GM12892 (cell line): ENCODE measurements at regions not wholly inside any gene's neighbourhood (a gene's known extent, or its start where the extent isn't known, plus 50 kb on each side); places are given as distances from the start of the nearest gene placed in this dataset.
"Not testable (repeated sequence)": the region's sequence is repeated elsewhere in the genome, so short reads cannot be mapped to it uniquely, and the experiment has no call there.

Source experiments
- DNase-seq: peaks from one replicate; pipeline ENCODE4 v3.0.0; 2011; ENCODE audit not compliant: insufficient read length
- FAIRE-seq: peaks from 2 replicates; lab custom pipeline; 2011; peaks lifted over from hg19 to GRCh38; lab: Jason Lieb, UNC
- POLR2A ChIP-seq: IDR thresholded peaks from 2 replicates; pipeline ENCODE4 v1.6.1; 2011; ENCODE audit warnings: low read depth, low read length, control low read depth
- POLR2AphosphoS5 ChIP-seq: IDR thresholded peaks from 2 replicates; pipeline ENCODE4 v1.6.1; 2011; ENCODE audit warnings: low read depth, low read length, control low read depth
- TAF1 ChIP-seq: IDR thresholded peaks from 2 replicates; pipeline ENCODE4 v1.6.1; 2011; ENCODE audit warnings: low read depth, mild to moderate bottlenecking, control low read depth, low read length, borderline replicate concordance

DNA sequence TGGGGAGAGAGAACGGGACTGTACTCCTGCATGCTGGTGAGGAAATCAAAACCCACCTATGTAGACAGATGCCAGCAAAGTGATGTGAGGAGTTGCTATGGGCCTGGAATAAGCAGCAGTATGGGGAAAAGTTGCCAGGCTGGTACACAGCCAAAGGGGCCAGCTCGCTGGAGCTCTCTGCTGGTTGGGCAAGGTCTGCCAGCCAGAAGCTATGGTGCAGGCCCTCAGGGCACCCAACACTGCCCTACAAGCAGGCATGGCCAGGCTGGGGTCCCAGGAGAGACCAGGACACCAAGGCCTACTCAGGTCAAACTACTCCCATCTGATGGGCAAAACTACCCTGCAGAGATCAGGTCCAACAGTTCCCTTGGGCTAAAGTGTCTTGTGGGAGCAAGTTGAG, 916.6 kb downstream of the IPMK start:
- TF ChIP-seq POLR2A: no peak
- TF ChIP-seq POLR2AphosphoS5: no peak
- no peak for TF ChIP-seq TAF1
- no peak for FAIRE-seq
- no peak for DNase-seq

DNA sequence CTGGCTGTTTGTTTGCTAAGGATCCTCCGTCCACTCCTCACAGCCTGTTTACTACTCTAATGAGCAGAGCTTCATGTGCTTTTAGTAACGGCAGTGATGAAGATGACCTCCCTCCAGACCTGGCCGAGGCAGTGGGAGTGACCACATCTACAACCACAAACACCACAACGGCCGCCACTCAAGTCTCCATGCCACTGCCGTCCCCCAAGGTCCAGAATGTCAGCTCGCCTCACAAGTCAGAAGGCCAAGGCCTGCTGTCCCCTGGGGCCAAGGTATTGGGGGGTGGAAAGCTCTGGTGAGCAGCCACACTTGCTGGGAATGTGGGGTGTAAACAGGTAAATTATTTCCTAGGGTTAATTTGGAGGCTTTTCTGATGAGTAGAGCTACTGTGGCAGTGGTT, 926.4 kb downstream of the IPMK start:
- FAIRE-seq: no peak
- TF ChIP-seq TAF1: no peak
- TF ChIP-seq POLR2AphosphoS5: no peak
- DNase-seq: no peak

DNA sequence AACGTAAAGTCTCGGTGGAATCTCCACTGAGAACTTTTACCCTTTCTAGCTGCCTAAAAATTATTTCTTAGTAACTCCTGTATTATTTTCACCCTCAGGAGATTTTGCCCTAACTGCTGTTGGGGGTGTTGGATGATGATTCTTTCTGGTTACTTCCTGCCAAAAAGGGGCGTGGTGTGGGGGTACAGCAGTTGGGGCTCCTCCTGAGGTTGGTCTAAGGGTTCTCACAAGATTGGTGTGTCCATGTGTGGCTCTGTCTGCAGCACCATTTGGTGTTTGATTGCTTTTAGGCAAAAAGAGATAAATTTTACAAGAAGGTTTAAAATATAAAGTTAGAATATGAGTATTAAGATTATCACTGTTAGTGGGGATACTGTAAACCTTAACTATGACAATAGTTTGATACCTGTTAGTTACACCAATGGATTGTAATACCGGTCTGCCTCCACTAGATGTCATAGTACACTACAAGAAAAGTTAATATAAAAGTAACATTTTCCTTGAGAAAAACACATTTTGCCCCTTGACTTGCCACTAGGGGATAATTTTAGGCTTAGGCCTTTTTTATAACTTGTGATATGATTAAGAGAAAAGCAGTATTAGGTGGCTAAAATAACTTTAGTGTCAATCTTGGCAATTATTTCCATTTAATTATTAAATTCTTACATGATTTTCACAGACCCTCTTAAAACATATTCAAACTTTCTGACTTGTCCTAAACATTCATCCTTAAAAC, 928.7 kb downstream of the IPMK start:
- FAIRE-seq (no peak), DNase-seq (no peak)
- TF ChIP-seq POLR2AphosphoS5 (no peak), TAF1 (no peak), POLR2A (no peak)

DNA sequence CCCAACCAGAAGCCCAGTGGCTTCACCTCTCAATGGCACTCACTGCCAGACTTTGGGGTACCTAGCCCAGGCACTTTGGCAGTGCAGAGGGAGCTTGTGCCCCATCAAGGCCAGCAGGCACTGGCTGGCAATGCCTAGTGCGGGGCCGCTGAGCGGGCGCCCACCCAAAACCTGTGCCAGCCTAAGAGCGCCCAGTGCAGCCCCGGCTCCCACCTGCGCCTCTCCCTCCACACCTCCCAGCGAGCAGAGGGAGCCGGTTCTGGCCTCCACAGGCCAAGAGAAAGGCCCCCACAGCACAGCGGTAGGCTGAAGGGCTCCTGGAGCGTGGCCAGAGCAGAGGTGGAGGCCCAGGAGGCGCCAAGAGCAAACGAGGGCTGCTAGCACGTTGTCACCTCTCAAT, 930.8 kb downstream of the IPMK start:
- DNase-seq (no peak), FAIRE-seq (no peak)
- no peak for TF ChIP-seq TAF1
- no peak for TF ChIP-seq POLR2A
- no peak for TF ChIP-seq POLR2AphosphoS5

DNA sequence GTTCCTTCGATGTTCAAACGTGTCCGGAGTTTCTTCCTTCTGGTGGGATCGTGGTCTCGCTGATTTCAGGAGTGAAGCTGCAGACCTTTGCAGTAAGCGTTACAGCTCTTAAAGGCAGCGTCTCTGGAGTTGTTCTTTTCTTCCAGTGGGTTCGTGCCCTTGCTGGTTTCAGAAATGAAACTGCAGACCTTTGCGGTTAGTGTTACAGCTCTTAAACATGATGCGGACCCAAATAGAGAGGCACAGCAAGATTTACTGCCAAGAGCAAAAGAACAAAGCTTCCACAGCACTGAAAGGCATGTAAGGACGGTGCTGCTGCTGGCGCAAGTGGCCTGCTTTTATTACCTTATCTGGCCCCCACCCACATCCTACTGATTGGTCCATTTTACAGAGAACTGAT, 931.4 kb downstream of the IPMK start:
- FAIRE-seq: no peak
- TF ChIP-seq TAF1 (no peak), POLR2A (no peak), POLR2AphosphoS5 (no peak)
- DNase-seq: no peak

DNA sequence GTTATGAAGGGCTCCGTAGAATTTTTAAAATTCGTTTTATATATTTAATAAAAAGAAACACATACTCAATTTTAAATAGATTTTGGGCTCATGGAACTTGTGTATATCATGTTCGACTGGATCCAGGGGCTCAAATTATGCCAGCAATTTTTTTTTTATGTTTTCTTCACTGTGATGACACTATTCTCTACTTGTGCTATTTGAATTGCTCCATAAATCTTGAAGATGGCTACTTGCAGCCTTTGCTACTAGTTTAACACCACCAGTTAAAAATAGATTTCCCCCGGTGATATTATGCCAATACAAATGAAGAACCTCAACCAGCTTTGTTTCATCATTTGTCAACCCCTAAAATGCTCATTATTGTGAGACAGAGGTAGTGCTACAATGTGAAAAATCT, 933.2 kb downstream of the IPMK start:
- no peak for DNase-seq
- TF ChIP-seq POLR2AphosphoS5: no peak
- TF ChIP-seq TAF1: no peak
- TF ChIP-seq POLR2A: no peak
- FAIRE-seq: no peak

DNA sequence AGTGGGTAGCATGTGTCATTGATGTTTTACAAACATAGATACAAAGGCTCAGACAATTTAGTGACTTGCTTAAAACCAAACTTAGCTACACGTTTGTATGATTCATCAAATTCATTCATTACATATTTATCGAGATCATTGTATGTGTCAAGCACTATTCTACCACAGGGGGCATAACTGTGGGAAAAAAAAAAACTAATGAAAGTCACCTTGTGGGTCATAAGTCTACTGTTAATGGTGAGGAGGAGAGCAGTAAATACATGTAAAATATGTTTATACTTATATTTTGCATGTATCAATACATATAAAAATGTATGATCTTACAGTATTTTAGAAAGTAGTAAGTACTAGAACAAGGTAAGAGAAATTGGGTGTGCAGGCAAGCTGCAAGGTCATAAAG, 933.8 kb downstream of the IPMK start:
- FAIRE-seq (no peak), DNase-seq (no peak)
- TF ChIP-seq POLR2A (no peak), TAF1 (no peak), POLR2AphosphoS5 (no peak)

DNA sequence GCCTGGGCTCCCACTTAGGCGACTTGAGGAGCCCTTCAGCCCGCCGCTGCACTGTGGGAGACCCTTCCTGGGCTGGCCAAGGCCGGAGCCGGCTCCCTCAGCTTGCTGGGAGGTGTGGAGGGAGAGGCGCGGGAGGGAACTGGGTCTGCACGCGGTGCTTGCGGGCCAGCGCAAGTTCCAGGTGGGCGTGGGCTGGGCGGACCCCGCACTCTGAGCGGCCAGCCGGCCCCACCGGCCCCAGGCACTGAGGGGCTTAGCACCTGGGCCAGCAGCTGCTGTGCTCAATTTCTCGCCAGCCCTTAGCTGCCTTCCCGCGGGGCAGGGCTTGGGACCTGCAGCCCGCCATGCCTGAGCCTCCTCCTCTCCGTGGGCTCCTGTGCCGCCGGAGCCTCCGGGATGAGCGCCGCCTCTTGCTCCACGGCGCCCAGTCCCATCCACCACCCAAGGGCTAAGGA, 946.3 kb downstream of the IPMK start:
- not testable (repeated sequence) for FAIRE-seq, DNase-seq

DNA sequence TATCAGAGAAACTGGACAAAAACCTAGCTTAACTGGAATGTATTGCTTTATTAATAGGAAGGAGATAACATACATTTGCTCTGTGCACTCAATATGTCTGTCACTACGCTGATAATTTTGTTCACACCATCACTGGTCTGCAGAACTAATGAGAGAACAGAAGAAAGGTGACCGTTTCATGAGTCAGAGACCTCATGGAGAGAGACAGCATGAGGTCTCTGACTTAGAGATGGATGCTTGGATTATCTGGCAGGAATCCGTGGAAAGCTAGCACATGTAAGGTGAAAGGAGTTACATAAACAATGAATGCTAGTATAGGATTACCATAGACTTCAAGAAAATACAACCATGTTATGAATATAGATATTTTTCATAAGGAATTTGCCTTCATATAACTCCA, 947.3 kb downstream of the IPMK start:
- DNase-seq (no peak), FAIRE-seq (no peak)
- TF ChIP-seq POLR2AphosphoS5 (no peak), POLR2A (no peak), TAF1 (no peak)

DNA sequence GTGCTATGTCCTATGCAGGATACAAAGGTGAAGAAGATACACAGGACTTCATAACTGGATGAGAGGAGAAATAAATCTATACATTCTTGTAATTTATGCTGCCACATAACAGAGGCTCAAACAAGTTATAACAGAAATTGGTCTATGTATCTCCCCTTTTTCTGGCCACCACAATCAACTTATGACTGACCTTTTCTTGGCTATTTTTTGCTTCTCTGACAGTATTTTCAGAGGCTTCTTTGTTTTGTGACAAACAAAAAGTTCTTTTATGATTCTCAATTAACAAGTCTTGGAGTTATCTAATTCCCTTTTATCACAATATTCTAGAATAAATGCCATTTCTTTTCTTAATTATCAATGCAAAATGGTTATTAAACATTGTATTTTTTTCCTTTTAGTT, 953.0 kb upstream of the ZWINT start:
- no peak for DNase-seq
- FAIRE-seq: no peak
- no peak for TF ChIP-seq POLR2A
- TF ChIP-seq TAF1: no peak
- no peak for TF ChIP-seq POLR2AphosphoS5

DNA sequence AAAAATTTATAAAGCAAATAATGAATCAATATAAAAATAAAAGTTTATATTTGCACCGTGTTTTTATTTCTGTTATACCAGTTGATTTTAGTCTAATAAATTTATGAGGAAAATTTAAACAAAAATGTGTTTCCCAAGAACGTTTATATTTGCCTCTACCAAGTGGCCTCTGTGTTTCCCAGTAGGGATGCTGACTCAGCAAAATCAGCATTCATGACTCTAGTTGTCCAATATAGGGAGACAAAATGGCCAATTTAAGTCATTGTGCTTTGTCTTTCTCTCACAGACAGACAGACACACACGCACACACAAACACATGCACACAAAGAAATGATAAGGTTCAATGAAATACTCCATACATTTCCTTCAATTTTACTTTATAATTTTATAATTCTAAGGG, 942.5 kb upstream of the ZWINT start:
- no peak for DNase-seq
- no peak for FAIRE-seq
- no peak for TF ChIP-seq POLR2A
- no peak for TF ChIP-seq POLR2AphosphoS5

DNA sequence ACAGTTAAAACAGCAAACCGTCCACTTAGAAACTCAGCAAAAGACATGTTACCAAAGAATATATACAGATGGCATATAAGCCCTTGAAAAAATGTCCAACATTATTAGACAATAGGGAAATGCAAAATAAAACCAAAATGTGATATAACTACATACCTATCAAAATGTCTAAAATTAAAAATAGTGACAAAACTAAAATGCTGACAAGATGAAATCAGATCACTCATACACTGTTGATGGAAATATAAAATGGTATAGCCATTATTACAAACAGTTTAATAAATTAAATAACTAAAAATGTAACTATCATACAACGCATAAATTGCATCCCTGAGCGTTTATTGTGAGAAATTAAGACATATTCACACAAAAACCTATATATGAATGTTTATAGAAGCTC, 939.7 kb upstream of the ZWINT start:
- DNase-seq (no peak), FAIRE-seq (no peak)
- TF ChIP-seq POLR2AphosphoS5 (no peak), TAF1 (no peak), POLR2A (no peak)

DNA sequence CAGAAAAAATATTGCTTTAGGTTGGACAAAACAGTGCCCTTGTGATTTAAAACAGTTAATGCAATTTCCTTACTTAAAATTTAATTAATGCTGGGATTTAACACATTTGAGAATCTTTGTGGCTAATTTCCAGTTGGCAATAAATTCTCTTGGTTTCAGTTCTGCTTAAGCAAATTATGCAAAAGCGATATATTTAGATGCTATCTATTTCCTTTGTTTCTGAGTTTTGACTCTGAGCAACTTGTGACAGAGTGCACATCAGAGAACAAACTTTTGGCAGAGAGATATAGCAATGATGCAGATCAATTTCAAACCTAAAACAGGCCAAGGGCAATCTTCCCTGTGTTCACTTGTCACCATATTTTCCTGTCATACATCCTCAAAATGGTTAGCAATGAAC, 933.6 kb upstream of the ZWINT start:
- DNase-seq (no peak), FAIRE-seq (no peak)
- TF ChIP-seq POLR2AphosphoS5: no peak
- TF ChIP-seq POLR2A: no peak
- no peak for TF ChIP-seq TAF1
